Tibial nerve (tissue), 4 donors: ENCODE measurements at regions not wholly inside any gene's neighbourhood (a gene's known extent, or its start where the extent isn't known, plus 50 kb on each side); places are given as distances from the start of the nearest gene placed in this dataset.
"Not testable (repeated sequence)": the region's sequence is repeated elsewhere in the genome, so short reads cannot be mapped to it uniquely, and the experiment has no call there.

ENCODE experiments used
- DNase-seq, 2 donors: peaks; one replicate each; pipeline ENCODE4 v3.0.0-alpha.2; 2019; ENCODE audit warnings: low spot score in 2 of 2
- H3K27ac ChIP-seq, 4 donors: fragments of 200-600 bp; sonication (generic) in 3 of 4; one replicate each; pipeline ENCODE4 v1.5.1; 2017 to 2019; ENCODE audit warnings: mild to moderate bottlenecking in 1 of 4
- H3K27me3 ChIP-seq, 2 donors: fragments of 200-600 bp; sonication (generic) in 1 of 2; one replicate each; pipeline versions ENCODE4 v1.5.1 to v1.6.0; 2017 to 2019
- H3K36me3 ChIP-seq, 3 donors: fragments of 200-600 bp; sonication (generic); one replicate each; pipeline ENCODE4 v1.5.1; 2018 to 2019
- H3K4me1 ChIP-seq, 4 donors: fragments of 200-600 bp; sonication (generic) in 3 of 4; one replicate each; pipeline ENCODE4 v1.5.1; 2017 to 2019
- H3K4me3 ChIP-seq, 4 donors: fragments of 200-600 bp; sonication (generic) in 3 of 4; one replicate each; pipeline ENCODE4 v1.5.1; 2017 to 2019; ENCODE audit warnings: mild to moderate bottlenecking in 1 of 4, moderate library complexity in 1 of 4
- H3K9me3 ChIP-seq, 4 donors: fragments of 200-600 bp; sonication (generic) in 3 of 4; one replicate each; pipeline ENCODE4 v1.5.1; 2017 to 2019
- EP300 ChIP-seq, 2 donors: sonication (generic); formaldehyde crosslinking; IDR thresholded peaks; one replicate each; pipeline ENCODE4 v1.6.1; 2017; ENCODE audit warnings: antibody characterized with exemption in 2 of 2, mild to moderate bottlenecking in 1 of 2
- POLR2A ChIP-seq, 2 donors: fragments of 450-650 bp; IDR thresholded peaks; one replicate each; pipeline ENCODE4 v1.6.1; 2017; ENCODE audit warnings: antibody characterized with exemption in 2 of 2, mild to moderate bottlenecking in 2 of 2, moderate library complexity in 2 of 2
- WGBS, 2 donors: methylation state at CpG; one replicate each; pipeline ENCODE4 v1.1.5; 2018; 5-methylcytosine and 5-hydroxymethylcytosine counted together
- TF ChIP-seq, protein P1 (sequence below), 5 experiments: fragments of 200-600 bp in 3 of 5; fragments of 450-650 bp in 2 of 5; sonication (generic) in 3 of 5; IDR thresholded peaks; one replicate each; pipeline ENCODE4 v1.5.1; 2016 to 2019; ENCODE audit warnings: antibody characterized with exemption in 5 of 5, mild to moderate bottlenecking in 3 of 5, moderate library complexity in 2 of 5

DNA sequence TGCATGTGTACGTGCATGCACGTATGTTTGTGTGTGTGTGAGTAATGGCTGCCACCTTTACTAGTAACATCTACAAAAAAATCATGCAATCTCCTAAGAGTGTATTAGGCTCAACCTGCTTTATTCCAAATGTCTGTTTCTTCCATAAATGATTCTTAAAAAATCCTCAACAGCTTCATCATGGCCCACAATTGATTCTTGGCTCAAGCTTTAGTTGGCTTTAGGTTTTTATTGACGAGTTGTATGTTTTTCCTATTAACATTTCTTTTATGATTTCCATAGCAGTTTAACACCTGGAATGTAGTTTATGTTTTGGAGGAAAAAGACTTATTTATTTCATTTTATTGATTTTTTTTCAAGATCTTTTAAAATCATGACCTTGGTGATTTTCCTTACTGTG, 121.9 kb upstream of the RAB18 start:
- DNase-seq: no peak
- Histone ChIP-seq H3K36me3 (no peaks in the 10 kb centered on the region), H3K4me1 (no peaks in the 10 kb centered on the region), H3K4me3 (no peak overlapping the region), H3K27ac (no peak overlapping the region), H3K9me3 (no peaks in the 10 kb centered on the region), H3K27me3 (no peaks in the 10 kb centered on the region)
- WGBS, 2 donors: 70 to 77% methylated on average over 3 of the region's 3 CpGs
- no peak for TF ChIP-seq EP300 (IDR thresholded peaks at IDR 0.05)
- TF ChIP-seq, protein P1, sequence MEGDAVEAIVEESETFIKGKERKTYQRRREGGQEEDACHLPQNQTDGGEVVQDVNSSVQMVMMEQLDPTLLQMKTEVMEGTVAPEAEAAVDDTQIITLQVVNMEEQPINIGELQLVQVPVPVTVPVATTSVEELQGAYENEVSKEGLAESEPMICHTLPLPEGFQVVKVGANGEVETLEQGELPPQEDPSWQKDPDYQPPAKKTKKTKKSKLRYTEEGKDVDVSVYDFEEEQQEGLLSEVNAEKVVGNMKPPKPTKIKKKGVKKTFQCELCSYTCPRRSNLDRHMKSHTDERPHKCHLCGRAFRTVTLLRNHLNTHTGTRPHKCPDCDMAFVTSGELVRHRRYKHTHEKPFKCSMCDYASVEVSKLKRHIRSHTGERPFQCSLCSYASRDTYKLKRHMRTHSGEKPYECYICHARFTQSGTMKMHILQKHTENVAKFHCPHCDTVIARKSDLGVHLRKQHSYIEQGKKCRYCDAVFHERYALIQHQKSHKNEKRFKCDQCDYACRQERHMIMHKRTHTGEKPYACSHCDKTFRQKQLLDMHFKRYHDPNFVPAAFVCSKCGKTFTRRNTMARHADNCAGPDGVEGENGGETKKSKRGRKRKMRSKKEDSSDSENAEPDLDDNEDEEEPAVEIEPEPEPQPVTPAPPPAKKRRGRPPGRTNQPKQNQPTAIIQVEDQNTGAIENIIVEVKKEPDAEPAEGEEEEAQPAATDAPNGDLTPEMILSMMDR (IDR thresholded peaks at IDR 0.05): no peak
- no peak for TF ChIP-seq POLR2A (IDR thresholded peaks at IDR 0.05)

DNA sequence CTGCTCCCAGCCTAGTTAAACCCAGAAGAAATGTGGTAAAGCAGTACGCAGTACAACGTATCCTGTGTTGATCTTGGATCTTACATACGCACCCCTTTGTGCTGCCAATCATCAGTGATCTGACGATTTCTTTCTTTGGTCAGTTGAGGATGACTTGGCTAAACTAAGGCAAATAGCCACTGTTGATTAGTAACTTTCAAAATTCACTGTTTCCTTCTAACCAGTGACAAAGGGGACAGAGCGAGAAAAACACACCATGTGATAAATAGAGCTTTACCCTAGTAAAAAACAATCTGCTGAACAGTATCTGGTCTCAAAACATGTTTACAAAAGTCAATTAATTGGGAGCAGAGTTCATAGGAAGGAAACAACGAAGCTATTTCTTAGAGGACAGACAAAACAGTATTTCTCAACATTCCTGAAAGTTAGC, 123.2 kb upstream of the RAB18 start:
- DNase-seq: no peak
- no peaks in the 10 kb centered on the region for H3K36me3 ChIP-seq
- H3K27ac ChIP-seq: no peak overlapping the region
- no peak overlapping the region for H3K4me3 ChIP-seq
- 35 to 38% methylated on average over 6 of the region's 6 CpGs for WGBS, 2 donors
- no peaks in the 10 kb centered on the region for H3K4me1 ChIP-seq
- no peaks in the 10 kb centered on the region for H3K9me3 ChIP-seq
- no peaks in the 10 kb centered on the region for H3K27me3 ChIP-seq
- no peak for TF ChIP-seq EP300 (IDR thresholded peaks at IDR 0.05)
- TF ChIP-seq, protein P1 (IDR thresholded peaks at IDR 0.05): no peak
- TF ChIP-seq POLR2A (IDR thresholded peaks at IDR 0.05): no peak

DNA sequence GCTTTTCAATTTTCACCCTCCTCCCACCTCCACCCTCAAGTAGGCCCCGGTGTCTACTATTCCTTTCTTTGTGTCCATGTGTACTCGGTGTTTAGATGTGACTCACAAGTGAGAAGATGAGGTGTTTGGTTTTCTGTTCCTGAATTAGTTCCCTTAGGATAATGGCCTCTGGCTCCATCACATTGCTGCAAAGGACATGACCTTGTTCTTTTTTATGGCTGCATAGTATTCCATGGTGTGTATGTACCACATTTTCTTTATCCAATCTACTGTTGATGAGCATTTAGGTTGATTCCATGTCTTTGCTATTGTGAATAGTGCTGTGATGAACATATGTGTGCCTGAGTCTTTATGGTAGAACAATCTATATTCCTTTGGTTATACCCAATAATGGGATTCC, 125.1 kb upstream of the RAB18 start:
- not testable (repeated sequence) for H3K4me1 ChIP-seq, H3K4me3 ChIP-seq, H3K27ac ChIP-seq, H3K27me3 ChIP-seq, H3K36me3 ChIP-seq, H3K9me3 ChIP-seq, DNase-seq
- 92 to 99% methylated on average over 2 of the region's 2 CpGs for WGBS, 2 donors

DNA sequence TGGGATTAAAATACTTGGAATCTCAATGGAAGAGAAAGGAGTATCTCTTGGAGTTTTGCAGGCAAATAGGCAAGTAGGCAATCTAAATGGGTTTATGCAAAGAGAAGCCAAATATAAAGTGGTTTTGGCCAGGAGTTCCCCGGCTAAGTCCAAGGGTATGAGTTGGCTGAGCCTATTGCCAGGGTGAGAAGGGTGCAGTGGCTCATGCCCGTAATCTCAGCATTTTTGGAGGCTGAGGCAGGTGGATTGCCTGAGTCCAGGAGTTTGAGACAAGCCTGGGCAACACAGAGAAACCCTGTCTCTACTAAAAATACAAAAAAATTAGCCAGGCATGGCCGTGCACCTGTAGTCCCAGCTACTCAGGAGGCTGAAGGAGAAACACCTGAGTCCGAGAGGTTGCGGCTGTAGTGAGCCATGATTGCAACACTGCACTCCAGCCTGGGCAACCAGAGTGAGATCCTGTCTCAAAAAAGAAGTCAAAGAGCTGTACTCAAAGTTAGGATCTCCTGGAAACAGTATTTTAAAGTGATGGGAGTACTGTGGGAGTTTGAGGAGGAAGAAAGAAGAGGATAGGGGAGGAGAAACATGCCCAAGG, 130.4 kb upstream of the RAB18 start:
- DNase-seq: no peak
- no peaks in the 10 kb centered on the region for H3K4me1 ChIP-seq
- TF ChIP-seq EP300 (IDR thresholded peaks at IDR 0.05) (no peak), POLR2A (IDR thresholded peaks at IDR 0.05) (no peak)
- TF ChIP-seq, protein P1 (IDR thresholded peaks at IDR 0.05): no peak
- H3K36me3 ChIP-seq: no peaks in the 10 kb centered on the region
- no peak overlapping the region for H3K4me3 ChIP-seq
- 87 to 89% methylated on average over 5 of the region's 5 CpGs for WGBS, 2 donors
- no peaks in the 10 kb centered on the region for H3K27me3 ChIP-seq
- H3K9me3 ChIP-seq: no peaks in the 10 kb centered on the region
- no peak overlapping the region for H3K27ac ChIP-seq

DNA sequence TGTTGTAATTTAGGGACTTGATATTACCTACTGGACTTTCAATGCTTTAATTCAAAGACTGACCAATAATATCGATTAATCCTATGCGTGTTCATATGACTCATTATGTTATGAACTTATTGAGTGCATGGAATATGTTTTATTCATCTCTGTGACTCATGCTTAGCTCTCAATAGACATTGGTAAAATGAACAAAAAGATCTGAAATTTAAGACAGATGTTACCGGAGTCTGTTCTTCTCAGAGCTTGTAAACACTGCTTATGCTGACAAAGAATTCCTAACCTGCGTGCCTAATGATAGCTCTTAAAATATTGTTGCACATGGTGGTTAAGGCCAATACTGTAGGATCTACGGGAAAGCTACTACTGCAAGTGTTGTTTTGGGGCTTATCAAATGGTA, 131.5 kb upstream of the ACBD5 start:
- no peak overlapping the region for H3K4me3 ChIP-seq
- H3K9me3 ChIP-seq: no peaks in the 10 kb centered on the region
- TF ChIP-seq, protein P1 (IDR thresholded peaks at IDR 0.05): no peak
- no peak for TF ChIP-seq EP300 (IDR thresholded peaks at IDR 0.05)
- no peak for TF ChIP-seq POLR2A (IDR thresholded peaks at IDR 0.05)
- no peaks in the 10 kb centered on the region for H3K4me1 ChIP-seq
- no peak for DNase-seq
- 75 to 79% methylated on average over 5 of the region's 5 CpGs for WGBS, 2 donors
- no peaks in the 10 kb centered on the region for H3K36me3 ChIP-seq
- no peaks in the 10 kb centered on the region for H3K27me3 ChIP-seq
- no peak overlapping the region for H3K27ac ChIP-seq

DNA sequence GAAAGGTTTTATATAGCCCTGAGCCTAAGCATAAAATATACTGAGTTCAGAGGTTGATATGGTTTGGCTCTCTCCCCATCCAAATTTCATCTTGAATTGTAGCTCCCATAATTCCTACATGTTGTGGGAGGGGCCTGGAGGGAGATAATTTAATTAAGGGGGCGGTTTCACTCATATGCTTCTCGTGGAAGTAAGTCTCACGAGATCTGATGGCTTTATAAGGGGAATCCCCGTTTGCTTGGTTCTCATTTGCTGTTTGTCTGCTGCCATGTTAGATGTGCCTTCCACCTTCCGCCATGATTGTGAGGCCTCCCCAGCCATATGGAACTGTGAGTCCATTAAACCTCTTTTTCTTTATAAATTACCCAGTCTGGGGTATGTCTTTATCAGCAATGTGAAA, 130.8 kb upstream of the ACBD5 start:
- H3K36me3 ChIP-seq, H3K9me3 ChIP-seq, H3K4me1 ChIP-seq, DNase-seq, H3K4me3 ChIP-seq, H3K27me3 ChIP-seq, H3K27ac ChIP-seq: not testable (repeated sequence)
- 81 to 88% methylated on average over 5 of the region's 5 CpGs for WGBS, 2 donors
